ENCODE measurements at regions not wholly inside any gene's neighbourhood (a gene's known extent, or its start where the extent isn't known, plus 50 kb on each side); places are given as distances from the start of the nearest gene placed in this dataset.

DNA sequence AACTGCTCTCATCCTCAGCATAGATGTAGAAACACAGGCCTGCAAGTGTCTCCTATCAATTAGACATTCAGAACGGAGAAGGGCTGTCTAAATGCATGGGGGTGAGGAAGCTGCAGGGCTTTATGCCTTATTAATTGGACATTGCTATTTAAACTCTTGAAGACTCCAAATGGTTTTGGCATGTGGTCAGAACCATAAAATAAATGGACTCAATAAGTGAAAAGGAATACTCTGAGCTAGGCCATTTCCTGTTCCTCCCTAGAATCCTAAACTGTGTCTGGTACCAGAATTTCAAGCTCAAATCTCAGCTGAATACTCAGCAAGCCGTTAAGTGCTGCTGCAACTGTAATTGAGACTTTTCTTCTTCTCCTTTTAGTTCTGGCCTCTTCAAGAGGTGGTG lies 80.4 kb upstream of the C1orf87 start:
- TF ChIP-seq EZH2 (IDR thresholded peaks at IDR 0.05; ENCODE audit: low read length, missing control alignments): no peak
- TF ChIP-seq CTCF (conservative IDR thresholded peaks at IDR 0.05 in 1 of 2, IDR thresholded peaks at IDR 0.05 in 1 of 2; ENCODE audit: low read depth in 1 of 2, low read length in 2 of 2): no peak

Measured in fibroblast of lung (primary cell).